CD14-positive monocyte (primary cell): ENCODE measurements at regions not wholly inside any gene's neighbourhood (a gene's known extent, or its start where the extent isn't known, plus 50 kb on each side); places are given as distances from the start of the nearest gene placed in this dataset.

ENCODE experiments used
- DNase-seq, 3 donors: peaks; one replicate each; pipeline ENCODE4 v3.0.0-alpha.2; 2011 to 2022
- H2AFZ ChIP-seq: 2 replicates; pipeline ENCODE4 v1.6.0; 2012; ENCODE audit warnings: mild to moderate bottlenecking, low read depth, low read length, inconsistent platforms; ENCODE audit not compliant: insufficient read depth, poor library complexity, severe bottlenecking
- H3K27ac ChIP-seq, 2 donors: 1 replicate in 1 of 2; 2 replicates in 1 of 2; pipeline ENCODE4 v1.5.1; 2012 to 2013; ENCODE audit warnings: low read length in 2 of 2, control low read depth in 1 of 2, inconsistent platforms in 1 of 2, low read depth in 1 of 2, mild to moderate bottlenecking in 1 of 2
- H3K27me3 ChIP-seq, 2 donors: one replicate each; pipeline versions ENCODE4 v1.6.0 to v1.6.1; 2011 to 2013; ENCODE audit warnings: low read length in 2 of 2; ENCODE audit not compliant: control insufficient read depth in 2 of 2, insufficient read depth in 2 of 2
- H3K36me3 ChIP-seq, 2 donors: replicated peaks in 1 of 2; 1 replicate in 1 of 2; 2 replicates in 1 of 2; pipeline versions ENCODE4 v1.5.1 to v1.6.1; 2012 to 2013; ENCODE audit warnings: low read length in 2 of 2, control low read depth in 1 of 2, inconsistent platforms in 1 of 2, mild to moderate bottlenecking in 1 of 2; ENCODE audit not compliant: insufficient read depth in 2 of 2, control insufficient read depth in 1 of 2
- H3K4me1 ChIP-seq, 2 donors: 1 replicate in 1 of 2; 2 replicates in 1 of 2; pipeline versions ENCODE4 v1.5.1 to v1.6.1; 2012 to 2013; ENCODE audit warnings: low read length in 2 of 2, control low read depth in 1 of 2, inconsistent platforms in 1 of 2, mild to moderate bottlenecking in 1 of 2, moderate library complexity in 1 of 2; ENCODE audit not compliant: insufficient read depth in 2 of 2, control insufficient read depth in 1 of 2
- H3K4me2 ChIP-seq: replicated peaks from 2 replicates; pipeline ENCODE3; 2012; ENCODE audit warnings: low read length, moderate library complexity, mild to moderate bottlenecking; ENCODE audit not compliant: poor library complexity, severe bottlenecking; ENCODE audit errors: extremely low read depth
- H3K4me3 ChIP-seq, 3 experiments: fragments of 200-600 bp in 1 of 3; sonication (generic) in 1 of 3; replicated peaks in 1 of 3; 1 replicate in 2 of 3; 2 replicates in 1 of 3; pipeline ENCODE4 v1.5.1; 2011 to 2013; ENCODE audit warnings: low read length in 3 of 3, mild to moderate bottlenecking in 3 of 3, control low read depth in 2 of 3, low read depth in 2 of 3, inconsistent platforms in 1 of 3, moderate library complexity in 1 of 3
- H3K79me2 ChIP-seq: 2 replicates; pipeline ENCODE4 v1.6.0; 2012; ENCODE audit warnings: mild to moderate bottlenecking, control low read depth, inconsistent platforms, low read length, moderate library complexity; ENCODE audit not compliant: insufficient read depth
- H3K9ac ChIP-seq: 2 replicates; pipeline ENCODE4 v1.6.0; 2017; ENCODE audit warnings: low read length, mild to moderate bottlenecking; ENCODE audit not compliant: insufficient read depth, poor library complexity, severe bottlenecking
- H3K9me3 ChIP-seq, 2 donors: replicated peaks in 1 of 2; 1 replicate in 1 of 2; 2 replicates in 1 of 2; pipeline versions ENCODE4 v1.5.1 to v1.6.1; 2012 to 2013; ENCODE audit warnings: low read length in 2 of 2, control low read depth in 1 of 2; ENCODE audit not compliant: control insufficient read depth in 1 of 2, insufficient read depth in 1 of 2
- H4K20me1 ChIP-seq: 2 replicates; pipeline ENCODE4 v1.6.0; 2012; ENCODE audit warnings: mild to moderate bottlenecking, low read length, control low read depth, moderate library complexity; ENCODE audit not compliant: insufficient read depth
- H3K27ac Mint-ChIP-seq, 7 donors: one replicate each; pipeline ENCODE4 v1.8.0; 2020; ENCODE audit warnings: mild to moderate bottlenecking in 7 of 7, mixed read lengths in 7 of 7, moderate library complexity in 6 of 7, inconsistent platforms in 2 of 7
- H3K27me3 Mint-ChIP-seq, 3 donors: one replicate each; pipeline ENCODE4 v1.8.0; 2021 to 2022; ENCODE audit warnings: low read depth in 3 of 3, mild to moderate bottlenecking in 3 of 3, mixed read lengths in 3 of 3, moderate library complexity in 3 of 3, inconsistent platforms in 1 of 3
- H3K36me3 Mint-ChIP-seq, 2 donors: one replicate each; pipeline ENCODE4 v1.8.0; 2020; ENCODE audit warnings: mixed read lengths in 2 of 2, inconsistent platforms in 1 of 2, mild to moderate bottlenecking in 1 of 2
- H3K4me1 Mint-ChIP-seq: one replicate; pipeline ENCODE4 v1.8.0; 2020; ENCODE audit warnings: mild to moderate bottlenecking, mixed read lengths
- H3K4me3 Mint-ChIP-seq, 2 donors: one replicate each; pipeline ENCODE4 v1.8.0; 2020; ENCODE audit warnings: mild to moderate bottlenecking in 2 of 2, mixed read lengths in 2 of 2, moderate library complexity in 1 of 2
- H3K9me3 Mint-ChIP-seq, 7 donors: one replicate each; pipeline ENCODE4 v1.8.0; 2020 to 2022; ENCODE audit warnings: mixed read lengths in 7 of 7, mild to moderate bottlenecking in 6 of 7, moderate library complexity in 6 of 7, inconsistent platforms in 2 of 7
- WGBS: methylation state at CpG from one replicate; pipeline ENCODE4 v1.1.5; 2013; ENCODE audit warnings: missing lambda C conversion rate; ENCODE audit not compliant: insufficient coverage; 5-methylcytosine and 5-hydroxymethylcytosine counted together
- intact Hi-C, 2 donors: fragments of 100-400 bp; cut with micrococcal nuclease; formaldehyde crosslinking; loops; one replicate each; pipeline versions ENCODE4 v1.15.0 to v1.15.1; 2023
- TF ChIP-seq, protein P1 (sequence below): fragments of 200-600 bp; IDR thresholded peaks from one replicate; pipeline ENCODE4 v1.8.0; 2022; ENCODE audit warnings: antibody characterized with exemption, mild to moderate bottlenecking

DNA sequence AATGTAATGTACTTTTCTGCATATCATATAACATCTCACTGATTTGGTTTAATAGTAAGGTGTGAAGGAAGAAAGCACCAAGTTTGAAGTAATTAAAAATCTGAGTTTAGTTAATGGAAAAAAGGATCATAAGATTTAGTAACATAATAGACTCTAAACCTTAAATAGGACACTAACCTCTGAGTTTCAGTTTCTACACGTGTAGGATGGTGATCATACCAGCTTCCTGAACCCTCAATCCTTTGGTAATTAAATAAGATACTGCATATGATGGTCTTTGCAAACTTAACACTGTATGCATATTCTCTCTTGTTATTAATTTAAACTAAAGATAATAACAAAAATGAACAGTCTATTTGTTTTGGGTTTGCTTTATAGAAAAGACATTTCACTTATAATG, 216.8 kb downstream of the NUP35 start:
- intact Hi-C loops, result no loop called here
- Histone ChIP-seq H3K9ac (no peak overlapping the region), H2AFZ (no peak overlapping the region), H3K4me1 (no peaks in the 10 kb centered on the region), H3K27me3 (no peaks in the 10 kb centered on the region), H3K36me3 (no peaks in the 10 kb centered on the region), H4K20me1 (no peaks in the 10 kb centered on the region), H3K4me2 (no peak overlapping the region), H3K27ac (no peak overlapping the region), H3K79me2 (no peaks in the 10 kb centered on the region), H3K4me3 (no peak overlapping the region), H3K9me3 (no peaks in the 10 kb centered on the region)
- Mint-ChIP-seq H3K36me3 (no peaks in the 10 kb centered on the region), H3K27ac (no peak overlapping the region), H3K27me3 (no peaks in the 10 kb centered on the region), H3K9me3 (peaks cover 0 to 3% (median 0%) of the 10 kb centered on the region in 7 donors), H3K4me3 (no peak overlapping the region), H3K4me1 (no peaks in the 10 kb centered on the region)
- TF ChIP-seq, protein P1, sequence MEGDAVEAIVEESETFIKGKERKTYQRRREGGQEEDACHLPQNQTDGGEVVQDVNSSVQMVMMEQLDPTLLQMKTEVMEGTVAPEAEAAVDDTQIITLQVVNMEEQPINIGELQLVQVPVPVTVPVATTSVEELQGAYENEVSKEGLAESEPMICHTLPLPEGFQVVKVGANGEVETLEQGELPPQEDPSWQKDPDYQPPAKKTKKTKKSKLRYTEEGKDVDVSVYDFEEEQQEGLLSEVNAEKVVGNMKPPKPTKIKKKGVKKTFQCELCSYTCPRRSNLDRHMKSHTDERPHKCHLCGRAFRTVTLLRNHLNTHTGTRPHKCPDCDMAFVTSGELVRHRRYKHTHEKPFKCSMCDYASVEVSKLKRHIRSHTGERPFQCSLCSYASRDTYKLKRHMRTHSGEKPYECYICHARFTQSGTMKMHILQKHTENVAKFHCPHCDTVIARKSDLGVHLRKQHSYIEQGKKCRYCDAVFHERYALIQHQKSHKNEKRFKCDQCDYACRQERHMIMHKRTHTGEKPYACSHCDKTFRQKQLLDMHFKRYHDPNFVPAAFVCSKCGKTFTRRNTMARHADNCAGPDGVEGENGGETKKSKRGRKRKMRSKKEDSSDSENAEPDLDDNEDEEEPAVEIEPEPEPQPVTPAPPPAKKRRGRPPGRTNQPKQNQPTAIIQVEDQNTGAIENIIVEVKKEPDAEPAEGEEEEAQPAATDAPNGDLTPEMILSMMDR, result no peak
- DNase-seq, result no peak
- WGBS, result no CpG with 5 or more reads among the region's 1 CpG

DNA sequence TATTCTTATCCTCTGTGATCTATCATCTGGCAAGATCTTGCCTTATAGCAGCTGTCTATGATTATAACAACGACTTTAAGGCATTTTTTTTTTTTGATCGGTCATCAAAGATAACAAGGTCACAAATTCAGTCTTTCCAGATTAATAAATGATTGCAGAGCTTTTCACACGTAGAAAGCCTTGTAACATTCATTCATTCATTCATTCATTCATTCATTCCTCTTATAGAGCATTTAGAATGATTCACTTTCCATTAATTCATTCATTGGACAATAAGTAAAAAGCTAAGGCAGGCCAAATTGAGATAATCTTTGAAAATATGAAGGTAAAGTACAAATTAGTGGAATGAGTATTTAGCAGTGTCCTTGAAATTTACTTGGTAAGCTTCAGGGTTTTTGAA, 223.7 kb downstream of the NUP35 start:
- intact Hi-C loops, result no loop called here
- Histone ChIP-seq H3K27me3 (no peaks in the 10 kb centered on the region), H3K36me3 (no peaks in the 10 kb centered on the region), H3K4me1 (no peaks in the 10 kb centered on the region), H3K9ac (no peak overlapping the region), H2AFZ (no peak overlapping the region), H4K20me1 (no peaks in the 10 kb centered on the region), H3K79me2 (no peaks in the 10 kb centered on the region), H3K9me3 (no peaks in the 10 kb centered on the region), H3K27ac (no peak overlapping the region), H3K4me3 (no peak overlapping the region), H3K4me2 (no peak overlapping the region)
- WGBS, result no CpG with 5 or more reads among the region's 3 CpGs
- Mint-ChIP-seq H3K9me3 (peaks cover 0 to 2% (median 0%) of the 10 kb centered on the region in 7 donors), H3K27ac (no peak overlapping the region), H3K4me1 (no peaks in the 10 kb centered on the region), H3K4me3 (no peak overlapping the region), H3K27me3 (peaks cover 0 to 2% (median 2%) of the 10 kb centered on the region in 3 donors), H3K36me3 (no peaks in the 10 kb centered on the region)
- TF ChIP-seq, protein P1, result no peak
- no peak for DNase-seq
